ENCODE measurements at regions not wholly inside any gene's neighbourhood (a gene's known extent, or its start where the extent isn't known, plus 50 kb on each side); places are given as distances from the start of the nearest gene placed in this dataset.

- TF ChIP-seq TAF1 (IDR thresholded peaks at IDR 0.05; ENCODE audit: borderline replicate concordance, insufficient read depth, low read length), result no peak
- TF ChIP-seq FOXP2 (optimal IDR thresholded peaks at IDR 0.05; ENCODE audit: borderline replicate concordance, extremely low read depth, extremely low read length, insufficient read depth), result no peak
- TF ChIP-seq POLR2AphosphoS5 (IDR thresholded peaks at IDR 0.05; ENCODE audit: low read depth, low read length), result no peak
These were observed 741.4 kb downstream of the ADGRL2 start for GRCh38 chr1:82542141-82542540.
